Fibroblast of pulmonary artery (primary cell): ENCODE measurements at regions not wholly inside any gene's neighbourhood (a gene's known extent, or its start where the extent isn't known, plus 50 kb on each side); places are given as distances from the start of the nearest gene placed in this dataset.

ENCODE experiments used
- DNase-seq: peaks from one replicate; pipeline ENCODE4 v3.0.0-alpha.2; 2010; ENCODE audit warnings: low read depth
- H3K4me3 ChIP-seq: replicated peaks from 2 replicates; pipeline ENCODE4 v1.5.1; 2011; ENCODE audit warnings: low read depth, mild to moderate bottlenecking, control low read depth, low read length, moderate library complexity
- CTCF ChIP-seq: IDR thresholded peaks from 2 replicates; pipeline ENCODE4 v1.5.1; 2011; ENCODE audit warnings: mild to moderate bottlenecking, control low read depth, low read length, inconsistent platforms; ENCODE audit errors: missing control alignments

GRCh38 chr16:5367951-5368350 lies 270.4 kb upstream of the EEF2KMT start:
- DNase-seq, result no peak
- no peak overlapping the region for H3K4me3 ChIP-seq
- no peak for TF ChIP-seq CTCF

- DNase-seq, result no peak
- no peak overlapping the region for H3K4me3 ChIP-seq
- TF ChIP-seq CTCF, result no peak
Observed at GRCh38 chr16:5366126-5366525, 268.5 kb upstream of the EEF2KMT start.

- TF ChIP-seq CTCF, result no peak
- no peak for DNase-seq
Observed at GRCh38 chr16:5364186-5364585, 266.6 kb upstream of the EEF2KMT start.

GRCh38 chr16:5361322-5361721 lies 263.7 kb upstream of the EEF2KMT start:
- DNase-seq, result no peak
- TF ChIP-seq CTCF, result no peak
- no peak overlapping the region for H3K4me3 ChIP-seq

More at GRCh38 chr16:5364186-5364585, 266.6 kb upstream of the EEF2KMT start:
- no peak overlapping the region for H3K4me3 ChIP-seq

GRCh38 chr16:5354645-5355044 lies 257.1 kb upstream of the EEF2KMT start:
- no peak for DNase-seq
- TF ChIP-seq CTCF, result no peak
- no peak overlapping the region for H3K4me3 ChIP-seq

- TF ChIP-seq CTCF, result no peak
- no peak overlapping the region for H3K4me3 ChIP-seq
- DNase-seq, result no peak
Observed at GRCh38 chr16:5349670-5350517, 252.3 kb upstream of the EEF2KMT start.

- no peak overlapping the region for H3K4me3 ChIP-seq
- no peak for TF ChIP-seq CTCF
- no peak for DNase-seq
Observed at GRCh38 chr16:5349101-5349500, 251.5 kb upstream of the EEF2KMT start.
